Peyer's patch (tissue), 4 donors: ENCODE measurements at regions not wholly inside any gene's neighbourhood (a gene's known extent, or its start where the extent isn't known, plus 50 kb on each side); places are given as distances from the start of the nearest gene placed in this dataset.
A peak's percentile ranks its signal among the peaks of the same experiment; 100 is the strongest.
"Not testable (repeated sequence)": the region's sequence is repeated elsewhere in the genome, so short reads cannot be mapped to it uniquely, and the experiment has no call there.

Source experiments
- DNase-seq, 3 donors: peaks; one replicate each; pipeline ENCODE4 v3.0.0-alpha.2; 2017 to 2019
- H3K27ac ChIP-seq, 4 donors: fragments of 200-600 bp; sonication (generic); one replicate each; pipeline ENCODE4 v1.5.1; 2016 to 2019
- H3K27me3 ChIP-seq, 2 donors: fragments of 200-600 bp; sonication (generic); one replicate each; pipeline ENCODE4 v1.5.1; 2019
- H3K36me3 ChIP-seq, 3 donors: fragments of 200-600 bp; sonication (generic); one replicate each; pipeline ENCODE4 v1.5.1; 2016 to 2019
- H3K4me1 ChIP-seq, 4 donors: fragments of 200-600 bp; sonication (generic); one replicate each; pipeline ENCODE4 v1.5.1; 2016 to 2019
- H3K4me3 ChIP-seq, 4 donors: fragments of 200-600 bp; sonication (generic); 1 replicate in 3 of 4; 2 replicates in 1 of 4; pipeline ENCODE4 v1.5.1; 2016 to 2019; ENCODE audit warnings: mild to moderate bottlenecking in 1 of 4
- H3K9me3 ChIP-seq, 4 donors: fragments of 200-600 bp; sonication (generic); one replicate each; pipeline ENCODE4 v1.5.1; 2016 to 2019; ENCODE audit warnings: mild to moderate bottlenecking in 1 of 4
- CTCF ChIP-seq, 6 experiments: fragments of 450-650 bp in 4 of 6; fragments of 200-600 bp in 2 of 6; sonication (generic) in 1 of 6; IDR thresholded peaks; one replicate each; pipeline ENCODE4 v1.5.1; 2017 to 2019; ENCODE audit warnings: antibody characterized with exemption in 6 of 6, mild to moderate bottlenecking in 3 of 6, moderate library complexity in 1 of 6
- POLR2A ChIP-seq, 2 donors: fragments of 450-650 bp; IDR thresholded peaks; one replicate each; pipeline ENCODE4 v1.5.1; 2017; ENCODE audit warnings: antibody characterized with exemption in 2 of 2, mild to moderate bottlenecking in 2 of 2, moderate library complexity in 2 of 2

GRCh38 chr1:56092684-56093570 lies 486.4 kb downstream of the PLPP3 start:
- Histone ChIP-seq H3K9me3 (no peaks in the 10 kb centered on the region), H3K36me3 (no peaks in the 10 kb centered on the region), H3K4me1 (no peaks in the 10 kb centered on the region), H3K27ac (no peak overlapping the region), H3K4me3 (no peak overlapping the region), H3K27me3 (no peaks in the 10 kb centered on the region)
- TF ChIP-seq POLR2A (IDR thresholded peaks at IDR 0.05): no peak
- TF ChIP-seq CTCF (IDR thresholded peaks at IDR 0.05): no peak
- no peak for DNase-seq

- not testable (repeated sequence) for DNase-seq, H3K36me3 ChIP-seq, H3K4me3 ChIP-seq, H3K9me3 ChIP-seq, H3K27ac ChIP-seq, H3K27me3 ChIP-seq, H3K4me1 ChIP-seq
Observed at GRCh38 chr1:56089826-56090225, 489.5 kb downstream of the PLPP3 start.

- TF ChIP-seq CTCF (IDR thresholded peaks at IDR 0.05) (no peak), POLR2A (IDR thresholded peaks at IDR 0.05) (no peak)
- no peaks in the 10 kb centered on the region for H3K4me1 ChIP-seq
- DNase-seq: no peak
- H3K36me3 ChIP-seq: no peaks in the 10 kb centered on the region
- no peak overlapping the region for H3K27ac ChIP-seq
- no peaks in the 10 kb centered on the region for H3K9me3 ChIP-seq
- no peaks in the 10 kb centered on the region for H3K27me3 ChIP-seq
- no peak overlapping the region for H3K4me3 ChIP-seq
Observed at GRCh38 chr1:56084246-56084645, 495.1 kb downstream of the PLPP3 start.

- no peak overlapping the region for H3K27ac ChIP-seq
Observed at GRCh38 chr1:56081736-56082135, 497.6 kb downstream of the PLPP3 start.

GRCh38 chr1:56081173-56081572 lies 498.2 kb downstream of the PLPP3 start:
- Histone ChIP-seq H3K27ac (peak overlapping the region in 2 of 4 donors; percentile 1 to 36), H3K36me3 (no peaks in the 10 kb centered on the region), H3K27me3 (no peaks in the 10 kb centered on the region), H3K4me1 (no peaks in the 10 kb centered on the region), H3K9me3 (no peaks in the 10 kb centered on the region), H3K4me3 (no peak overlapping the region)
- DNase-seq: peak in 1 of 3 donors; percentile 52
- TF ChIP-seq POLR2A (IDR thresholded peaks at IDR 0.05) (no peak), CTCF (IDR thresholded peaks at IDR 0.05) (no peak)

More at GRCh38 chr1:56081736-56082135, 497.6 kb downstream of the PLPP3 start:
- Histone ChIP-seq H3K4me3 (no peak overlapping the region), H3K36me3 (no peaks in the 10 kb centered on the region), H3K27me3 (no peaks in the 10 kb centered on the region), H3K9me3 (no peaks in the 10 kb centered on the region), H3K4me1 (no peaks in the 10 kb centered on the region)
- DNase-seq: no peak
- no peak for TF ChIP-seq CTCF (IDR thresholded peaks at IDR 0.05)
- no peak for TF ChIP-seq POLR2A (IDR thresholded peaks at IDR 0.05)

GRCh38 chr1:56080123-56080522 lies 499.2 kb downstream of the PLPP3 start:
- Histone ChIP-seq H3K9me3 (no peaks in the 10 kb centered on the region), H3K27ac (no peak overlapping the region), H3K4me1 (no peaks in the 10 kb centered on the region), H3K4me3 (no peak overlapping the region), H3K27me3 (no peaks in the 10 kb centered on the region), H3K36me3 (no peaks in the 10 kb centered on the region)
- TF ChIP-seq POLR2A (IDR thresholded peaks at IDR 0.05): no peak
- TF ChIP-seq CTCF (IDR thresholded peaks at IDR 0.05): no peak
- DNase-seq: no peak
